IMR-90 (cell line): ENCODE measurements at regions not wholly inside any gene's neighbourhood (a gene's known extent, or its start where the extent isn't known, plus 50 kb on each side); places are given as distances from the start of the nearest gene placed in this dataset.

Source experiments
- ATAC-seq: fragments of 200-7000 bp; cut with Tn5 transposase; 2 replicates; pipeline ENCODE4 v1.9.1; 2020; ENCODE audit warnings: low read depth, mild to moderate bottlenecking, moderate library complexity
- BruUV-seq: library from RNA; stranded (reverse); fragments of 400-500 nt; replicated peaks from 2 replicates; lab custom pipeline; 2021; lab: Mats Ljungman, UMichigan
- CTCF ChIA-PET: fragments of 300-600 bp; formaldehyde crosslinking; extraction: SDS; loops from one replicate; lab custom pipeline; 2021; ENCODE audit warnings: antibody characterized with exemption; lab: Yijun Ruan, JAX
- POLR2A ChIA-PET: fragments of 300-600 bp; sonication (Branson Sonifier 250); formaldehyde crosslinking; loops from one replicate; lab custom pipeline; 2022; ENCODE audit warnings: antibody characterized with exemption; ENCODE audit not compliant: unreplicated experiment; lab: Charles Lee
- DNase-seq: peaks from one replicate; pipeline ENCODE4 v3.0.0; 2013
- H2AFZ ChIP-seq: replicated peaks from 2 replicates; pipeline ENCODE3; 2013; ENCODE audit warnings: low read length, mild to moderate bottlenecking; ENCODE audit not compliant: poor library complexity
- H2AK5ac ChIP-seq: 2 replicates; pipeline ENCODE4 v1.6.1; 2013; ENCODE audit warnings: low read depth, low read length, inconsistent platforms
- H2AK9ac ChIP-seq: replicated peaks from 2 replicates; pipeline ENCODE3; 2013; ENCODE audit warnings: mild to moderate bottlenecking, low read depth, low read length, moderate library complexity; ENCODE audit not compliant: poor library complexity
- H2BK120ac ChIP-seq: 2 replicates; pipeline ENCODE4 v1.6.1; 2013; ENCODE audit warnings: low read depth, low read length, inconsistent platforms
- H2BK15ac ChIP-seq: 3 replicates; pipeline ENCODE4 v1.6.1; 2013; ENCODE audit warnings: low read depth, low read length, inconsistent platforms
- H2BK20ac ChIP-seq: 2 replicates; pipeline ENCODE4 v1.6.1; 2013; ENCODE audit warnings: low read depth, mild to moderate bottlenecking, inconsistent platforms, low read length, moderate library complexity
- H2BK5ac ChIP-seq: 2 replicates; pipeline ENCODE4 v1.6.1; 2013; ENCODE audit warnings: mild to moderate bottlenecking, low read depth, low read length, inconsistent platforms; ENCODE audit not compliant: poor library complexity, severe bottlenecking
- H3K14ac ChIP-seq: replicated peaks from 2 replicates; pipeline ENCODE4 v1.6.1; 2013; ENCODE audit warnings: low read depth, low read length, inconsistent platforms
- H3K18ac ChIP-seq: 2 replicates; pipeline ENCODE4 v1.6.1; 2013; ENCODE audit warnings: low read depth, low read length, control low read depth
- H3K23ac ChIP-seq: 2 replicates; pipeline ENCODE4 v1.6.1; 2013; ENCODE audit warnings: low read depth, low read length, inconsistent platforms
- H3K27ac ChIP-seq: 2 replicates; pipeline ENCODE4 v1.5.1; 2013; ENCODE audit warnings: mild to moderate bottlenecking, control low read depth, low read length; ENCODE audit not compliant: insufficient read depth
- H3K27me3 ChIP-seq: 2 replicates; pipeline ENCODE4 v1.6.1; 2013; ENCODE audit warnings: low read length; ENCODE audit not compliant: control insufficient read depth, insufficient read depth
- H3K36me3 ChIP-seq: 2 replicates; pipeline ENCODE4 v1.6.1; 2013; ENCODE audit warnings: low read length, mixed read lengths; ENCODE audit not compliant: control insufficient read depth, insufficient read depth
- H3K4ac ChIP-seq: 2 replicates; pipeline ENCODE4 v1.6.1; 2013; ENCODE audit warnings: low read depth, low read length, inconsistent platforms
- H3K4me1 ChIP-seq: 2 replicates; pipeline ENCODE4 v1.6.1; 2013; ENCODE audit warnings: low read length, mixed read lengths; ENCODE audit not compliant: control insufficient read depth, insufficient read depth
- H3K4me2 ChIP-seq: 2 replicates; pipeline ENCODE4 v1.6.1; 2013; ENCODE audit warnings: low read depth, mild to moderate bottlenecking, control low read depth, low read length, moderate library complexity
- H3K4me3 ChIP-seq: 2 replicates; pipeline ENCODE4 v1.5.1; 2013; ENCODE audit warnings: low read depth, mild to moderate bottlenecking, control low read depth, low read length, moderate library complexity; ENCODE audit not compliant: insufficient read depth
- H3K56ac ChIP-seq: 2 replicates; pipeline ENCODE4 v1.6.1; 2013; ENCODE audit warnings: low read length, inconsistent platforms; ENCODE audit not compliant: insufficient read depth; ENCODE audit errors: extremely low read depth
- H3K79me1 ChIP-seq, 2 experiments: 2 replicates each; pipeline ENCODE4 v1.6.1; 2013; ENCODE audit warnings: low read length in 2 of 2, inconsistent platforms in 1 of 2, low read depth in 1 of 2
- H3K9ac ChIP-seq: 2 replicates; pipeline ENCODE4 v1.6.1; 2013; ENCODE audit warnings: low read depth, low read length, control low read depth
- H3K9me1 ChIP-seq: 2 replicates; pipeline ENCODE4 v1.6.1; 2013; ENCODE audit warnings: low read length, inconsistent platforms; ENCODE audit not compliant: insufficient read depth
- H3K9me3 ChIP-seq: 2 replicates; pipeline ENCODE4 v1.6.1; 2013; ENCODE audit warnings: low read length; ENCODE audit not compliant: control insufficient read depth, insufficient read depth
- H4K20me1 ChIP-seq: 2 replicates; pipeline ENCODE4 v1.6.1; 2013; ENCODE audit warnings: low read length, inconsistent platforms; ENCODE audit not compliant: insufficient read depth
- H4K5ac ChIP-seq: 2 replicates; pipeline ENCODE4 v1.6.1; 2013; ENCODE audit warnings: mild to moderate bottlenecking, low read depth, low read length, control low read depth
- H4K8ac ChIP-seq, 2 experiments: 2 replicates each; pipeline ENCODE4 v1.6.1; 2013; ENCODE audit warnings: low read depth in 2 of 2, low read length in 2 of 2, control low read depth in 1 of 2, inconsistent platforms in 1 of 2
- H4K91ac ChIP-seq: 2 replicates; pipeline ENCODE4 v1.6.1; 2013; ENCODE audit warnings: low read depth, low read length, inconsistent platforms; ENCODE audit not compliant: insufficient read depth
- BHLHE40 ChIP-seq: fragments of 150-350 bp; IDR thresholded peaks from 2 replicates; pipeline ENCODE4 v1.6.1; 2016; ENCODE audit warnings: mild to moderate bottlenecking, low read depth, low read length
- CEBPB ChIP-seq: IDR thresholded peaks from 2 replicates; pipeline ENCODE4 v1.6.1; 2012; ENCODE audit warnings: low read depth, low read length, improper control_type of control experiment
- CHD1 ChIP-seq: IDR thresholded peaks from 2 replicates; pipeline ENCODE4 v1.6.1; 2012; ENCODE audit warnings: low read depth, low read length, improper control_type of control experiment
- FOS ChIP-seq: fragments of 150-350 bp; IDR thresholded peaks from 2 replicates; pipeline ENCODE4 v1.6.1; 2016; ENCODE audit warnings: low read depth, low read length
- MAFK ChIP-seq: IDR thresholded peaks from 2 replicates; pipeline ENCODE4 v1.6.1; 2012; ENCODE audit warnings: low read depth, low read length, improper control_type of control experiment
- MAZ ChIP-seq: IDR thresholded peaks from 2 replicates; pipeline ENCODE4 v1.6.1; 2012; ENCODE audit warnings: low read depth, mild to moderate bottlenecking, low read length, improper control_type of control experiment, moderate library complexity, borderline replicate concordance
- MXI1 ChIP-seq: IDR thresholded peaks from 2 replicates; pipeline ENCODE4 v1.6.1; 2012; ENCODE audit warnings: low read depth, mild to moderate bottlenecking, low read length, moderate library complexity, borderline replicate concordance
- POLR2A ChIP-seq: IDR thresholded peaks from 2 replicates; pipeline ENCODE4 v1.6.1; 2012; ENCODE audit warnings: mild to moderate bottlenecking, low read depth, low read length
- RCOR1 ChIP-seq: IDR thresholded peaks from 2 replicates; pipeline ENCODE4 v1.6.1; 2012; ENCODE audit warnings: mild to moderate bottlenecking, low read length, improper control_type of control experiment; ENCODE audit not compliant: insufficient replicate concordance
- RFX5 ChIP-seq: IDR thresholded peaks from 2 replicates; pipeline ENCODE4 v1.8.0; 2012; ENCODE audit warnings: low read depth, mild to moderate bottlenecking, low read length, moderate library complexity
- WGBS, 2 experiments: methylation state at CpG; one replicate each; pipeline versions ENCODE4 v1.1.5 to v1.1.7; 2013; ENCODE audit warnings: missing lambda C conversion rate in 2 of 2; ENCODE audit not compliant: insufficient read length in 1 of 2; ENCODE audit errors: extremely low coverage in 2 of 2; 5-methylcytosine and 5-hydroxymethylcytosine counted together
- dilution Hi-C: fragments of 300-500 bp; cut with HindIII; formaldehyde crosslinking; loops from one replicate; pipeline ENCODE4 v1.14.3; 2018; ENCODE audit warnings: low sequenced_read_pairs; ENCODE audit not compliant: unreplicated experiment
- in situ Hi-C: fragments of 300-500 bp; cut with MboI; formaldehyde crosslinking; loops from 3 replicates; pipeline ENCODE4 v1.14.3; 2019; ENCODE audit warnings: low sequenced_read_pairs, inconsistent platforms, mixed read lengths
- intact Hi-C: fragments of 100-400 bp; cut with micrococcal nuclease; formaldehyde crosslinking; loops from 2 replicates; pipeline ENCODE4 v1.10.0; 2022
- TF ChIP-seq, protein P1 (sequence below): fragments of 150-350 bp; IDR thresholded peaks from 2 replicates; pipeline ENCODE4 v1.6.1; 2016; ENCODE audit warnings: low read depth, mild to moderate bottlenecking, low read length, moderate library complexity, borderline replicate concordance

DNA sequence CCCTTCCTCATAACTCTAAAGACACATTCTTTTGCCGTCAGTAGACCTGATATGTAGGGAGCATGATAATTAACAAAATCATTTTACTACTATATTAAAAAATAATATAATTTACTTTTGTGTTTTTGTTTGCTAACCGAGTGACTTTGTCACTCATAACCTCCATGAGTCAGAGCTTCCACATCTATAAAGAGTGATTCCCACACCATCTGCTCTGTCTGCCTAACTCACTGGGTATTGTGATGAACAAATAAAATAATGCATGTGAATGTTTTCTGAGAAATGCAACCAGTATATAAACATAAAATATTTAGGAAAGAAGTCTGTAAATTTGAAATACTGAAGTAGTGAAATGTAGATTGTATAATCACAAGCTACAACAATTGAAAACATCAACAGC lies 123.4 kb upstream of the DSEL start:
- H2AK5ac ChIP-seq, result no peak overlapping the region
- H2BK120ac ChIP-seq, result no peak overlapping the region
- H2BK5ac ChIP-seq, result no peak overlapping the region
- H3K9me1 ChIP-seq, result no peaks in the 10 kb centered on the region
- no peak overlapping the region for H2AFZ ChIP-seq
- H4K91ac ChIP-seq, result no peak overlapping the region
- ChIA-PET CTCF (no interaction called here), POLR2A (no interaction called here)
- intact Hi-C loops, result no loop called here
- H3K27me3 ChIP-seq, result no peaks in the 10 kb centered on the region
- no peak overlapping the region for H3K18ac ChIP-seq
- ATAC-seq (no peak), DNase-seq (no peak)
- H2BK20ac ChIP-seq, result no peak overlapping the region
- H3K9ac ChIP-seq, result no peak overlapping the region
- no peak overlapping the region for H3K4me3 ChIP-seq
- H4K8ac ChIP-seq, result no peak overlapping the region
- no peak overlapping the region for H3K14ac ChIP-seq
- H3K4ac ChIP-seq, result no peak overlapping the region
- no peak overlapping the region for H3K27ac ChIP-seq
- no TSS peak for BruUV-seq
- no peak overlapping the region for H2AK9ac ChIP-seq
- WGBS, 2 experiments, result no CpG with 5 or more reads among the region's 2 CpGs
- no peak overlapping the region for H2BK15ac ChIP-seq
- TF ChIP-seq MAZ, result no peak
- TF ChIP-seq RFX5, result no peak
- TF ChIP-seq MXI1, result no peak
- no peak for TF ChIP-seq CEBPB
- TF ChIP-seq CHD1, result no peak
- TF ChIP-seq BHLHE40, result no peak
- no peak for TF ChIP-seq FOS
- TF ChIP-seq, protein P1, sequence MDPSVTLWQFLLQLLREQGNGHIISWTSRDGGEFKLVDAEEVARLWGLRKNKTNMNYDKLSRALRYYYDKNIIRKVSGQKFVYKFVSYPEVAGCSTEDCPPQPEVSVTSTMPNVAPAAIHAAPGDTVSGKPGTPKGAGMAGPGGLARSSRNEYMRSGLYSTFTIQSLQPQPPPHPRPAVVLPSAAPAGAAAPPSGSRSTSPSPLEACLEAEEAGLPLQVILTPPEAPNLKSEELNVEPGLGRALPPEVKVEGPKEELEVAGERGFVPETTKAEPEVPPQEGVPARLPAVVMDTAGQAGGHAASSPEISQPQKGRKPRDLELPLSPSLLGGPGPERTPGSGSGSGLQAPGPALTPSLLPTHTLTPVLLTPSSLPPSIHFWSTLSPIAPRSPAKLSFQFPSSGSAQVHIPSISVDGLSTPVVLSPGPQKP, result no peak
- no peak for TF ChIP-seq RCOR1
- TF ChIP-seq POLR2A, result no peak
- TF ChIP-seq MAFK, result no peak
- dilution Hi-C loops, result no loop called here
- no peak overlapping the region for H3K56ac ChIP-seq
- no peak overlapping the region for H3K23ac ChIP-seq
- no peaks in the 10 kb centered on the region for H3K4me1 ChIP-seq
- H3K79me1 ChIP-seq, result no peaks in the 10 kb centered on the region
- in situ Hi-C loops, result no loop called here
- no peaks in the 10 kb centered on the region for H3K36me3 ChIP-seq
- no peak overlapping the region for H4K5ac ChIP-seq
- no peaks in the 10 kb centered on the region for H3K9me3 ChIP-seq
- H3K4me2 ChIP-seq, result no peak overlapping the region
- no peaks in the 10 kb centered on the region for H4K20me1 ChIP-seq
